GM12878 (cell line): ENCODE measurements at regions not wholly inside any gene's neighbourhood (a gene's known extent, or its start where the extent isn't known, plus 50 kb on each side); places are given as distances from the start of the nearest gene placed in this dataset.

ENCODE experiments used
- CHD2 ChIP-seq: IDR thresholded peaks from 2 replicates; pipeline ENCODE4 v1.6.1; 2011; ENCODE audit warnings: low read depth, low read length, improper control_type of control experiment, borderline replicate concordance
- E2F4 ChIP-seq: IDR thresholded peaks from 2 replicates; pipeline ENCODE4 v1.6.1; 2012; ENCODE audit warnings: low read depth, low read length, improper control_type of control experiment
- EZH2 ChIP-seq: IDR thresholded peaks from 2 replicates; pipeline ENCODE4 v1.6.1; 2012; ENCODE audit warnings: low read depth, mild to moderate bottlenecking, control low read depth, inconsistent platforms, low read length, borderline replicate concordance; ENCODE audit not compliant: control insufficient read depth
- JUNB ChIP-seq: IDR thresholded peaks from 2 replicates; pipeline ENCODE4 v1.6.1; 2016; ENCODE audit warnings: antibody characterized with exemption, mild to moderate bottlenecking
- RAD51 ChIP-seq: fragments of 450-650 bp; IDR thresholded peaks from 2 replicates; pipeline ENCODE4 v1.6.1; 2016; ENCODE audit warnings: moderate library complexity, mild to moderate bottlenecking, inconsistent platforms
- YY1 ChIP-seq: IDR thresholded peaks from 2 replicates; pipeline ENCODE4 v1.6.1; 2011; ENCODE audit warnings: low read depth, mild to moderate bottlenecking, low read length
- ZNF274 ChIP-seq: IDR thresholded peaks from one replicate; pipeline ENCODE4 v1.8.0; 2011; ENCODE audit not compliant: insufficient read length, insufficient read depth
- TF ChIP-seq, protein P1 (sequence below): IDR thresholded peaks from 2 replicates; pipeline ENCODE4 v1.6.1; 2011; ENCODE audit warnings: low read depth, low read length, improper control_type of control experiment, borderline replicate concordance
- TF ChIP-seq, protein P2 (sequence below): fragments of 450-650 bp; IDR thresholded peaks from 2 replicates; pipeline ENCODE4 v1.6.1; 2017; ENCODE audit warnings: antibody characterized with exemption, mild to moderate bottlenecking, moderate library complexity

- TF ChIP-seq RAD51 (no peak), EZH2 (no peak), CHD2 (no peak), E2F4 (no peak), YY1 (no peak), ZNF274 (no peak), JUNB (no peak)
- TF ChIP-seq, protein P1, sequence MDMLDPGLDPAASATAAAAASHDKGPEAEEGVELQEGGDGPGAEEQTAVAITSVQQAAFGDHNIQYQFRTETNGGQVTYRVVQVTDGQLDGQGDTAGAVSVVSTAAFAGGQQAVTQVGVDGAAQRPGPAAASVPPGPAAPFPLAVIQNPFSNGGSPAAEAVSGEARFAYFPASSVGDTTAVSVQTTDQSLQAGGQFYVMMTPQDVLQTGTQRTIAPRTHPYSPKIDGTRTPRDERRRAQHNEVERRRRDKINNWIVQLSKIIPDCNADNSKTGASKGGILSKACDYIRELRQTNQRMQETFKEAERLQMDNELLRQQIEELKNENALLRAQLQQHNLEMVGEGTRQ: no peak
- TF ChIP-seq, protein P2, sequence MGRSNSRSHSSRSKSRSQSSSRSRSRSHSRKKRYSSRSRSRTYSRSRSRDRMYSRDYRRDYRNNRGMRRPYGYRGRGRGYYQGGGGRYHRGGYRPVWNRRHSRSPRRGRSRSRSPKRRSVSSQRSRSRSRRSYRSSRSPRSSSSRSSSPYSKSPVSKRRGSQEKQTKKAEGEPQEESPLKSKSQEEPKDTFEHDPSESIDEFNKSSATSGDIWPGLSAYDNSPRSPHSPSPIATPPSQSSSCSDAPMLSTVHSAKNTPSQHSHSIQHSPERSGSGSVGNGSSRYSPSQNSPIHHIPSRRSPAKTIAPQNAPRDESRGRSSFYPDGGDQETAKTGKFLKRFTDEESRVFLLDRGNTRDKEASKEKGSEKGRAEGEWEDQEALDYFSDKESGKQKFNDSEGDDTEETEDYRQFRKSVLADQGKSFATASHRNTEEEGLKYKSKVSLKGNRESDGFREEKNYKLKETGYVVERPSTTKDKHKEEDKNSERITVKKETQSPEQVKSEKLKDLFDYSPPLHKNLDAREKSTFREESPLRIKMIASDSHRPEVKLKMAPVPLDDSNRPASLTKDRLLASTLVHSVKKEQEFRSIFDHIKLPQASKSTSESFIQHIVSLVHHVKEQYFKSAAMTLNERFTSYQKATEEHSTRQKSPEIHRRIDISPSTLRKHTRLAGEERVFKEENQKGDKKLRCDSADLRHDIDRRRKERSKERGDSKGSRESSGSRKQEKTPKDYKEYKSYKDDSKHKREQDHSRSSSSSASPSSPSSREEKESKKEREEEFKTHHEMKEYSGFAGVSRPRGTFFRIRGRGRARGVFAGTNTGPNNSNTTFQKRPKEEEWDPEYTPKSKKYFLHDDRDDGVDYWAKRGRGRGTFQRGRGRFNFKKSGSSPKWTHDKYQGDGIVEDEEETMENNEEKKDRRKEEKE: no peak
These were observed 206.3 kb downstream of the IRX1 start for GRCh38 chr5:3801967-3802366.
